HG03135 (cell line): ENCODE measurements at regions not wholly inside any gene's neighbourhood (a gene's known extent, or its start where the extent isn't known, plus 50 kb on each side); places are given as distances from the start of the nearest gene placed in this dataset.
"Not testable (repeated sequence)": the region's sequence is repeated elsewhere in the genome, so short reads cannot be mapped to it uniquely, and the experiment has no call there.

ENCODE experiments used
- ATAC-seq: cut with Tn5 transposase; IDR thresholded peaks from one replicate; pipeline ENCODE4 v1.9.1; 2021; ENCODE audit warnings: mild to moderate bottlenecking, moderate library complexity; ENCODE audit not compliant: unreplicated experiment

DNA sequence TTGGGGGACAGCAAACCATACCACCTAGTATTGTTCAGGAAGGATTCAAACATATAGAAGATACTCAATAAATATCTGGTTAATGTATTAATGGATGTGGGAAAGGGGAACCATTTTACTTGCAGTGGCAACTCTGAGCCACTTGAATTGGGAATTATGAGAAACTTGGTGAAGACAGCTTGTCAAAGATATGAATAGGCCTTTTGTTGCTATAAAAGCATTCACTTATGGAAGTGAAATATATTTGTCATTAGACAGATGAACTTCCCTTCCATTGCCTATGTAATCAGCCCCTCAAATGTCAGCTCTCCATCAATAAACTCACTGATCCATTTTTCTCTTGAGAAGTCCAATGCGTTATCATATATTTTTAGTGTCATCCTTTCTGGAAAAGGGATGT lies 56.1 kb downstream of the GPR85 start:
- no peak for ATAC-seq

DNA sequence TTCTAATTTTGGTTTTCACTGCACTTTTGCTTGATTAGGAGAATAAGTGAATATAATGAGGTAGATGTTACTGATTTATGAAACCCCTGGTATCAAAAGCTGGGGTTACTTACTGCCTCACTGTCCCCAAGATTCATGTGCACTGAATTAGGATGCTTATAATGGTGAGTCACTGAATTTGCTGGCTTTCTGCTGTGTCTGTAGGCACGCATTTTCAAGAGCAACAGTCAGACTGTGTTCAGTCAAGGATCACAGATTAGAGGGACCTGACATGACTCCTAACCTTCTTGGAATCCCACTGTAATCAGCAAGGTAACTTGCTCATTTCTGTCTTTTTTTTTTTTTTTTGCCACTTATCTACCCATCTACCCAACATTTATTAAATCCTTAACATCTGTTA lies 59.7 kb downstream of the GPR85 start:
- no peak for ATAC-seq

DNA sequence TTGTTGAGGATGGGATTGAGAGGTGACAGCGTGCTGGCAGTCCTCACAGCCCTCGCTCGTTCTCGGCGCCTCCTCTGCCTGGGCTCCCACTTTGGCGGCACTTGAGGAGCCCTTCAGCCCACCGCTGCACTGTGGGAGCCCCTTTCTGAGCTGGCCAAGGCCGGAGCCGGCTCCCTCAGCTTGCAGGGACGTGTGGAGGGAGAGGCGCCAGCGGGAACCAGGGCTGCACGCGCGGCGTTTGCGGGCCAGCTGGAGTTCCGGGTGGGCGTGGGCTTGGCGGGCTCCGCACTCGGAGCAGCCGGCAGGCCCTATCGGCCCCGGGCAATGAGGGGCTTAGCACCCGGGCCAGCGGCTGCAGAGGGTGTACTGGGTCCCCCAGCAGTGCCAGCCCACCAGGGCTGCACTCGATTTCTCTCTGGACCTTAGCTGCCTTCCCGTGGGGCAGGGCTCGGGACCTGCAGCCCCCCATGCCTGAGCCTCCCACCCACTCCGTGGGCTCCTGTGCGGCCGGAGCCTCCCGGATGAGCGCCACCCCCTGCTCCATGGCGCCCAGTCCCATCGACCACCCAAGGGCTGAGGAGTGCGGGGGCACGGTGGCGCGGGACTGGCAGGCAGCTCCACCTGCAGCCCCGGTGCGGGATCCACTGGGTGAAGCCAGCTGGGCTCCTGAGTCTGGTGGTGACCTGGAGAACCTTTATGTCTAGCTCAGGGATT lies 69.3 kb downstream of the GPR85 start:
- not testable (repeated sequence) for ATAC-seq

GRCh38 chr7:113015034-113015645 lies 71.5 kb downstream of the GPR85 start:
- ATAC-seq, result no peak

- ATAC-seq, result no peak
These were observed 72.7 kb downstream of the GPR85 start for GRCh38 chr7:113013761-113014449.

DNA sequence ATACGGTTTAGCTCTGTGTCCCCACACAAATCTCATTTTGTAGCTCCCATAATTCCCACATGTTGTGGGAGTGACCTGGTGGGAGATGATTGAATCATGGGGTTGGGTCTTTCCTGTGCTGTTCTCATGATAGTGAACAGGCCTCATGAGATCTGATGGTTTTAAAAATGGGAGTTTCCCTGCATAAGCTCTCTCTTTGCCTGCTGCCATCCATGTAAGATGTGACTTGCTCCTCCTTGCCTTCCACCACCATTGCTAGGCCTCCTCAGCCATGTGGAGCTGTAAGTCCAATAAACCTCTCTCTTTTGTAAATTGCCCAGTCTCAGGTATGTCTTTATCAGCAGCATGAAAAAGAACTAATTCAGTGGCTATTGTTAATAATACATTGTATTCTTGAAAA lies 73.8 kb downstream of the GPR85 start:
- ATAC-seq, result not testable (repeated sequence)

- no peak for ATAC-seq
These were observed 76.2 kb downstream of the GPR85 start for GRCh38 chr7:113010377-113010776.

GRCh38 chr7:113008755-113009154 lies 77.9 kb downstream of the GPR85 start:
- ATAC-seq, result no peak

- no peak for ATAC-seq
These were observed 81.7 kb downstream of the GPR85 start for GRCh38 chr7:113004726-113005454.

DNA sequence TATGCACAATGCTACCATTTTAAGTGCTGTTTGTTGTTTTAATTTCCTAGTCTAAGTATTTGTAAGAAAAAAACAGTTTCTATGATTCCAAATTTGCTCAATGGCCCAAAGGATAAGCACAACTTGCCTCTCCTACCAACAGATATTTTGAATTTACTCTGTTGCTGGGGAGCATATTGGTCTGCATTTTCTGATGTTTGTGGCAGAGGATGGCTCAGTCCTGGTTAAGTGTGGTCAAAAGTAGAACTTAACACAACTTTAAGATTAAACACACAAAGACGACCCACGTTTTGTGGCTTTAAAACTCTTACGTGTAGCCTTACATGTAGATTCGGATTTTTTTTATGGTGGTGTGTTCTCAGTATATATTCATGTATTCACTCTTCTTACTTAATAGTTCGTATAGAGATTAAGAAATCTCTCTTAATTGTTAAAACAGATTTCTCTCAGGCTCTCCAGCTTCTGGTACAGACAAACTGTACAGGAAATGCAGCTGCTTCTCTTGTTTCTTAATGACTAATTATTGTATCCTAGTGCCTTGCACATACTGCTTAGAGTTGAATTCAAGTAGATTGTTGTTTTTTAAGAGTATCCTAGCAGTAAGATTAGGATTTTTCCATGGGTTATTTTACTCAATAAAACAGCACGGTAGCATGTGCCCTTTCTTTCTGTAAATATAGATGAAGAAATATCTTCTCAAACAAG lies 86.2 kb downstream of the GPR85 start:
- ATAC-seq, result no peak

DNA sequence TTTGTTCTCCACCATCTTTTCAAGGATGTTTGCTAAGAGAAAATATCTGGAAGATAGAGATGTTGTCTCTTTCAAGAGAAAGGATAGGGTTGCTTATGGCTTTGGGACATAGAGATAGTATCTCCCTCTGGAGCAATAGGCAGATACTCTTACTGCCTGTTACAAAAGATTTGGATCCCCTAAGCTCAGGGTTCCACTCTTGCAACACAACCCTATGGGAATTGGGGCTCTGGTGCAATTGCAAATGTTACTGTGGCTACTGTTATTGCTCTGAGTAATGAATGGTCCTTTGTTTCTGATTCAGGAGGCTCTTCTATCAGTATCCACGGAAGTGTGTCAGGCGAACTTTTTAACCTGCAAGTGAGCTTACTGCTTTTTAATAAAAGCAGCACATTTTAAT lies 88.8 kb downstream of the GPR85 start:
- ATAC-seq, result no peak

GRCh38 chr7:112996331-112996871 lies 90.2 kb downstream of the GPR85 start:
- ATAC-seq, result no peak

DNA sequence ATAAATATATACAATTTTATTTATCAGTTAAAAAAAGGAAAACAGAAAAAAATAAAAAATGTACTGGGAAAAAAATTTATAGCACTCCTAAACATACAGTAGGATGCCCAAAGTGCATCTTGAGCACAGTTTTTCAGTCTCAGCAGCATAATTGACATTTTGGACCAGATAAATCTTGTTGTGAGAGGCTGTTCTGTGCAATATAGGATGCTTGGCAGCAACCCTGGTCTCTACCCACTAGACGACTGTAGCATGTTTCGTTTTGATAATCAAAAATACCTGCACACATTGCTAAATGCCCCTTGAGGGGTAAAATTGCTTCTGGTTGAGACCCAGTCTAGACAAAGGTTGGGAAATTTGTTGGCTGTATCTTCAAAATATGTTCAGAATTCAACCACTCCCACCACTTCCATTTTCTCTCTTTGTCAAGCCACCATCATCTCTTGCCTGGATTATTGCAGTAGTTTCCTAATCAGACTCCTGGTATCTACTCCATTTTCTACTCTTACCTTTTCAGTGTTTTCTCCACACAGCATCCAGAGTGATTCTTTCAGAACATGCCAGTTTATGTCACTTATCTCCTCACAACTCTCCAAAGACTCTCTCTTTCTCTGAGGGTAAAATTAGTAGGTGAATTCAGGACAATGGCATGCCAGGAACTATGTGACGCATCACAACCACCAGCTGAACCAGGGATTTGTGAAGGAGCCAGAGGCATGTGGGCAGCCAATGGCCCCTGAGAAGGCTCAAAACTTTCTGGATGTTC lies 91.4 kb downstream of the GPR85 start:
- no peak for ATAC-seq

- ATAC-seq, result no peak
These were observed 92.0 kb downstream of the GPR85 start for GRCh38 chr7:112994656-112995055.

DNA sequence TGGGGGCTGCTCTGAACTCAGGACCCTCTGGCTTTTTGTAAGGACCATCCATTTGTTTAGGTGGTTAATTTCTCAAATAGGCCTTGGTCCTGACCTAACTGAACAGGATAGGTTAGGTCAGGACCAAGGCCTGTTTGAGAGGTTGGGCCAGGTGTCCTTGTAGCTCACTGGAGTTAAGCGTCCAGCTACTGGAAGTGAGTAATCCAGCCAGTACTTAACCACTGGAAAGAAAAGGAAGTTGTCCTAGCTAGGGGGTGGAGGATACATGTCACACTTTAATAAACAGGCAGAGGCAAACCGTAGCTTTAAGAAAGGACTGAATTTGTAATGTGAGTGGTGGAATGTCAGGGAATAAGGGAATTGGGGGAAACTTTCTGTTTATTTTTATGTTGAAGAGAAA lies 96.0 kb downstream of the GPR85 start:
- no peak for ATAC-seq

DNA sequence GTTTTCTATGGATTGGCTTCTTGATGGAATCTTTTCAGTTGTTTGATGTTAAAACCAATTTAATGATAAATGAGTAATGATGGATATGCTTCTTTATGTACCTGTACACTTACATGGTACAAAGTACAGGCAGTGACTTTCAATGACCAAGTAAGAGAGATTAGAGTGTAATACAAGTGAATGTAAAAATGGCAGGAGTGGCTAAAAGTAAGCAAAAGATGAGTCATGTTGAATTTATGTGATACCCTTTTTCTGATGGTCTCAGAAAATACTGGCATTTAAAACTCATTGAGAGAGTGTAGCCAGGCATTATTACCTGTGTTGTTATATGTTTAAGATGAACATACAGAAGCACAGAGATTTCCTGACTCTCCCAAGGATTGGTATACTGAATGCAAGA lies 97.1 kb downstream of the GPR85 start:
- no peak for ATAC-seq

- ATAC-seq, result no peak
These were observed 99.5 kb downstream of the GPR85 start for GRCh38 chr7:112987171-112987570.

DNA sequence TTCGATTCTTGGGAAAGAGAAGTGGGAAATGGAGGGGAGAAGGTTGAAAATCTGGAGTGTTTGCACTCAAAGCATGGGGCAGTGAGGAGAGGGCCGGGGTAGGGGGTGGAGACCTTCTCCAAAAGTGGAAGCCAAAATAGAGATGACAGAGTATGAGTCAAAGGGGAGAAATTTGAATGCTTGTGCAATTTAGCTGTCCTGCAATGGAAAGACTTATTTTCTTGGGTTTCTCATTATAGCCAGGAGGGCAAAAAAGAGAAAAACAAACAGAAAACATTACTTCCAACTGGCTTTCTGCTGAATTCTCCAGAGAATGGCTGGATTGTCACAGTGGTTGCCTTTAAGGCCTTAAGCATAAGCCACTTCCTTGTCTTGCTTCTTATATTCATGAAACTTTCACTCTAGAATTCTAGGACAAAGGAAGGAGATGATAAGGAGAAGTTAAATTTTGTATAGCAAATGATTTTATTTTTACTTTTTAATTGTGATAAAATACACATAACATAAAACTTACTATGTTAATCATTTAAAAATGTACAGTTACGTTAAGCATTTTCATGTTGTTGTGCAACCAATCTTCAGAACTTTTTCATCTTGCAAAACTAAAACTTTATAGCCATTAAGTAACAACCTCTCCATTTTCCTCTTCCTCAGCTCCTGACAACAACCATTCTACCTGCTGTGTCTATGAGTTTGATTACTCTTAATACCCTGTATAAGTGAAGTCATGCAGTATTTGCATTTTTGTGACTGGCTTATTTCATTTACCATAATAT lies 100.2 kb downstream of the GPR85 start:
- ATAC-seq, result no peak

DNA sequence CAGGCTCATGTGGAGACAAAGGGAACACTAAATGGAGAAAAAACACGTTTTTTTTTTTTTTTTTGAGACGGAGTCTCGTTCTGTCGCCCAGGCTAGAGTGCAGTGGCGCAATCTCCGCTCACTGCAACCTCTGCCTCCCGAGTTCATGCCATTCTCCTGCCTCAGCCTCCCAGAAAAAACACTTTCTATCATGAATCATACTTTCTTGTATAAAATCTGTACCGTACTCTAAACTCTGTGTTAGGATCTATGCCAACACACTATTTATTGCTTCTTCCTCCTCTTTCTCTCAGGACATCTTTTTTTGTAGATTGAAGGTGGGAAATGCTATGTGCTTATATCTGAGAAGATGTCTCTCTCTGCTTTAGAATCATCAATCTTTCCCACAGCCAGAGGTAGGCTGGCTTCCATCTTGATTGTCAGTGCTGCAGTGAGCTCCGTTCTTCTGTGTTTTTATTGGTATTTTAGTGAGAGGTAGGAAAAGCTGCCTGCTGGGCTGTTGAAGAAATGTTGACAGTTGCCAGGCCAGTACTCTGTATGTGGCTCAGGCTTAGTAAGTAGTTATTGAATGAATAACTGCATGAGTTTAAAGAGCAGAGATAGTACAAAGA lies 101.1 kb downstream of the GPR85 start:
- no peak for ATAC-seq
